ENCODE measurements at regions not wholly inside any gene's neighbourhood (a gene's known extent, or its start where the extent isn't known, plus 50 kb on each side); places are given as distances from the start of the nearest gene placed in this dataset.

DNA sequence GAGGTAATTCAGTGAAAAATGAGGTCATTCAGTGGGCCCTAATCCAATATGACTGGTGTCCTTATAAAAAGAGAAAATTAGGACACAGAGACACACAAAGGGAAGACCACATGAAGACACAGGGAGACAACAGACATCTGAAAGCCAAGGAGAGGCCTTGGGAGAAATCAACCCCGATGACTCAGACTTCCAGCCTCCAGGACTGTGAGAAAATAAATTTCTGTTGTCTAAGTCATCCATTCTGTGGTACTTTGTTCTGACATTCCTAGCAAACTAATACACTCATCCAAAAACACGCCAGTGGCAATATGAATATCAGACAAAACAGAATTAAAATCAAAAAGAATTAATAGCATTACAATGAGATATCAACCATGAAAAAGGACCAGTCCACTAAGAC, 303.7 kb downstream of the SS18 start:
- no peak overlapping the region for H3K27ac Mint-ChIP-seq
- Histone ChIP-seq H3K4me3 (ENCODE audit: control extremely low read depth in 1 of 5, extremely low read depth in 1 of 5, insufficient read depth in 1 of 5, low read depth in 2 of 5, low read length in 4 of 5) (no peak overlapping the region), H3K9me3 (ENCODE audit: control extremely low read depth in 1 of 3, control insufficient read depth in 2 of 3, insufficient read depth in 1 of 3, low read length in 2 of 3) (no peaks in the 10 kb centered on the region), H3K4me2 (replicated peaks; ENCODE audit: low read depth, low read length, poor library complexity, severe bottlenecking) (no peak overlapping the region), H3K79me2 (ENCODE audit: control insufficient read depth, insufficient read depth, low read length) (no peaks in the 10 kb centered on the region), H2AFZ (ENCODE audit: insufficient read depth, low read depth, low read length, poor library complexity, severe bottlenecking) (no peak overlapping the region), H3K9ac (ENCODE audit: low read length) (no peak overlapping the region), H4K20me1 (ENCODE audit: control insufficient read depth, insufficient read depth, low read length, poor library complexity, severe bottlenecking) (no peaks in the 10 kb centered on the region), H3K27ac (ENCODE audit: low read length in 2 of 2) (no peak overlapping the region), H3K36me3 (replicated peaks in 1 of 2; ENCODE audit: control extremely low read depth in 1 of 2, control insufficient read depth in 1 of 2, extremely low read depth in 1 of 2, insufficient read depth in 2 of 2, low read length in 1 of 2) (no peaks in the 10 kb centered on the region), H3K4me1 (ENCODE audit: control insufficient read depth in 2 of 2, insufficient read depth in 2 of 2, low read length in 2 of 2) (no peaks in the 10 kb centered on the region), H3K27me3 (replicated peaks in 1 of 4; ENCODE audit: control extremely low read depth in 1 of 4, control insufficient read depth in 3 of 4, insufficient read depth in 4 of 4, low read length in 3 of 4) (peaks cover 0 to 3% (median 0%) of the 10 kb centered on the region in 4 experiments)
- WGBS (ENCODE audit: insufficient coverage) = 80% methylated on average over 1 of the region's 2 CpGs
- ChIA-PET CTCF (no interaction called here), POLR2A (no interaction called here)
- ATAC-seq (ENCODE audit: low read depth) (no peak), DNase-seq (no peak)
- no peaks in the 10 kb centered on the region for H3K4me1 Mint-ChIP-seq
- peaks cover 4% of the 10 kb centered on the region for H3K27me3 Mint-ChIP-seq
- H3K4me3 Mint-ChIP-seq = no peak overlapping the region
- peaks cover 2% of the 10 kb centered on the region for H3K9me3 Mint-ChIP-seq (ENCODE audit: insufficient read depth)
- no peak for TF ChIP-seq CTCF (IDR thresholded peaks at IDR 0.05)
- TF ChIP-seq EZH2 (IDR thresholded peaks at IDR 0.05; ENCODE audit: borderline replicate concordance, insufficient read depth, low read depth, low read length, poor library complexity, severe bottlenecking) = no peak
- intact Hi-C loops (cut with micrococcal nuclease) = no loop called here

DNA sequence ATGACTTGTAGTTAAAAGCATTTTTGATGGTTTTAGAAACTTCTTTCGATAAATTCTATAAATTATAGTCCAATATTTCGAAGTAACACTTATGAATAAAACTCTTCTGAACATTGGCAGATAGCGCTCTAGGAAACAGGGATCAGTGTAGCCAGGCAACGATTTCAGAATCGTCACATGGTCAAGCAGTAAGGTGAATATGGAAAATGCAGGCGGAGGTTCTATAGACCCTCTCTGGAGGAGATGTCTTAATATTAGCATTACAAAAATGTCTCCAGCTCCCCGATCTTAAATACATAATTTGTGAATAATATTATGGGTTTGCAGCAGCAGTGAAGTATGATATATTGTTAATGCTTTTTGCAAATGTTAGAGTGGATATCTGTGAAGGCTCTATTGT, 310.3 kb downstream of the SS18 start:
- Histone ChIP-seq H3K36me3 (replicated peaks in 1 of 2; ENCODE audit: control extremely low read depth in 1 of 2, control insufficient read depth in 1 of 2, extremely low read depth in 1 of 2, insufficient read depth in 2 of 2, low read length in 1 of 2) (no peaks in the 10 kb centered on the region), H3K27me3 (replicated peaks in 1 of 4; ENCODE audit: control extremely low read depth in 1 of 4, control insufficient read depth in 3 of 4, insufficient read depth in 4 of 4, low read length in 3 of 4) (peaks cover 0 to 3% (median 0%) of the 10 kb centered on the region in 4 experiments), H3K79me2 (ENCODE audit: control insufficient read depth, insufficient read depth, low read length) (no peaks in the 10 kb centered on the region), H4K20me1 (ENCODE audit: control insufficient read depth, insufficient read depth, low read length, poor library complexity, severe bottlenecking) (no peaks in the 10 kb centered on the region), H3K4me3 (ENCODE audit: control extremely low read depth in 1 of 5, extremely low read depth in 1 of 5, insufficient read depth in 1 of 5, low read depth in 2 of 5, low read length in 4 of 5) (no peak overlapping the region), H3K4me1 (ENCODE audit: control insufficient read depth in 2 of 2, insufficient read depth in 2 of 2, low read length in 2 of 2) (no peaks in the 10 kb centered on the region), H2AFZ (ENCODE audit: insufficient read depth, low read depth, low read length, poor library complexity, severe bottlenecking) (no peak overlapping the region), H3K9ac (ENCODE audit: low read length) (no peak overlapping the region), H3K9me3 (ENCODE audit: control extremely low read depth in 1 of 3, control insufficient read depth in 2 of 3, insufficient read depth in 1 of 3, low read length in 2 of 3) (no peaks in the 10 kb centered on the region), H3K27ac (ENCODE audit: low read length in 2 of 2) (no peak overlapping the region), H3K4me2 (replicated peaks; ENCODE audit: low read depth, low read length, poor library complexity, severe bottlenecking) (no peak overlapping the region)
- no peaks in the 10 kb centered on the region for H3K9me3 Mint-ChIP-seq (ENCODE audit: insufficient read depth)
- TF ChIP-seq EZH2 (IDR thresholded peaks at IDR 0.05; ENCODE audit: borderline replicate concordance, insufficient read depth, low read depth, low read length, poor library complexity, severe bottlenecking) (no peak), CTCF (IDR thresholded peaks at IDR 0.05) (no peak)
- WGBS (ENCODE audit: insufficient coverage) = 100% methylated on average over 2 of the region's 7 CpGs
- ATAC-seq (ENCODE audit: low read depth) (no peak), DNase-seq (no peak)
- H3K27ac Mint-ChIP-seq = no peak overlapping the region
- POLR2A ChIA-PET = no interaction called here
- intact Hi-C loops (cut with micrococcal nuclease) = no loop called here
- CTCF ChIA-PET = no interaction called here
- no peaks in the 10 kb centered on the region for H3K4me1 Mint-ChIP-seq
- peaks cover 4% of the 10 kb centered on the region for H3K27me3 Mint-ChIP-seq
- no peak overlapping the region for H3K4me3 Mint-ChIP-seq

Data from B cell (primary cell).